K562 (cell line): ENCODE measurements at regions not wholly inside any gene's neighbourhood (a gene's known extent, or its start where the extent isn't known, plus 50 kb on each side); places are given as distances from the start of the nearest gene placed in this dataset.

Experiments
- ATAC-seq: fragments of 200-7000 bp; cut with Tn5 transposase; 3 replicates; pipeline ENCODE4 v1.9.1; 2020; ENCODE audit warnings: moderate library complexity
- BruUV-seq: library from RNA; stranded (reverse); fragments of 400-500 nt; replicated peaks from 2 replicates; lab custom pipeline; 2021; lab: Mats Ljungman, UMichigan
- CTCF ChIA-PET: fragments of 300-600 bp; formaldehyde crosslinking; extraction: SDS; loops from one replicate; lab custom pipeline; 2021; ENCODE audit warnings: low intra/inter-chr PET ratio; lab: Yijun Ruan, JAX
- POLR2A ChIA-PET: fragments of 300-600, 350-650 bp; sonication (Branson Sonifier 250); formaldehyde crosslinking; extraction: SDS; loops from one replicate; lab custom pipeline; 2021; ENCODE audit warnings: antibody characterized with exemption, inconsistent platforms; lab: Yijun Ruan, JAX
- DNase-seq, 4 experiments: peaks; one replicate each; pipeline versions ENCODE4 v3.0.0 to v3.0.0-alpha.2; 2011 to 2018; ENCODE audit warnings: low spot score in 3 of 4, mixed read lengths in 3 of 4; ENCODE audit errors: extremely low read depth in 1 of 4
- FAIRE-seq: peaks from 2 replicates; lab custom pipeline; 2011; peaks lifted over from hg19 to GRCh38; lab: Jason Lieb, UNC
- H2AFZ ChIP-seq: 2 replicates; pipeline ENCODE4 v1.6.0; 2011; ENCODE audit warnings: low read depth, low read length, control low read depth, inconsistent platforms
- H3K27ac ChIP-seq: fragments of 200-600 bp; 3 replicates; pipeline ENCODE4 v1.8.0; 2011; ENCODE audit warnings: low read depth, mild to moderate bottlenecking, control low read depth, inconsistent platforms, low read length, moderate library complexity, mixed read lengths; ENCODE audit errors: extremely low read depth
- H3K27me3 ChIP-seq, 2 experiments: fragments of 300-600 bp in 1 of 2; 2 replicates in 1 of 2; 3 replicates in 1 of 2; pipeline versions ENCODE4 v1.6.0 to v1.8.0; 2011; ENCODE audit warnings: inconsistent platforms in 2 of 2, low read length in 2 of 2, mild to moderate bottlenecking in 1 of 2, mixed read lengths in 1 of 2, moderate library complexity in 1 of 2; ENCODE audit not compliant: control insufficient read depth in 2 of 2, insufficient read depth in 2 of 2
- H3K36me3 ChIP-seq: fragments of 300-600 bp; 3 replicates; pipeline ENCODE4 v1.8.0; 2011; ENCODE audit warnings: mild to moderate bottlenecking, low read length, inconsistent platforms; ENCODE audit not compliant: control insufficient read depth, insufficient read depth
- H3K4me1 ChIP-seq, 2 experiments: fragments of 200-600 bp in 1 of 2; replicated peaks in 1 of 2; 2 replicates in 1 of 2; 3 replicates in 1 of 2; pipeline versions ENCODE4 v1.5.1 to v1.8.0; 2011; ENCODE audit warnings: inconsistent platforms in 2 of 2, low read length in 2 of 2, mild to moderate bottlenecking in 1 of 2, mixed read lengths in 1 of 2, moderate library complexity in 1 of 2; ENCODE audit not compliant: control insufficient read depth in 2 of 2, insufficient read depth in 2 of 2
- H3K4me2 ChIP-seq: 2 replicates; pipeline ENCODE4 v1.6.1; 2011; ENCODE audit warnings: low read length, control low read depth, inconsistent platforms, mixed read lengths; ENCODE audit not compliant: insufficient read depth
- H3K4me3 ChIP-seq: fragments of 200-600 bp; sonication (generic), shearing (Covaris generic); 2 replicates; pipeline ENCODE4 v1.5.1; 2016; ENCODE audit warnings: control low read depth, inconsistent platforms
- H3K79me2 ChIP-seq: fragments of 200-600 bp; 3 replicates; pipeline ENCODE4 v1.8.0; 2011; ENCODE audit warnings: low read length, inconsistent platforms; ENCODE audit not compliant: control insufficient read depth, insufficient read depth
- H3K9ac ChIP-seq, 2 experiments: 2 replicates each; pipeline versions ENCODE4 v1.6.0 to v1.6.1; 2011; ENCODE audit warnings: low read depth in 2 of 2, low read length in 2 of 2, control low read depth in 1 of 2, inconsistent platforms in 1 of 2, mild to moderate bottlenecking in 1 of 2, mixed read lengths in 1 of 2; ENCODE audit not compliant: insufficient read depth in 1 of 2
- H3K9me1 ChIP-seq: one replicate; pipeline ENCODE4 v1.6.0; 2011; ENCODE audit warnings: inconsistent platforms, mild to moderate bottlenecking, low read length, moderate library complexity; ENCODE audit not compliant: control insufficient read depth, insufficient read depth
- H3K9me3 ChIP-seq: replicated peaks from 2 replicates; pipeline ENCODE4 v1.5.1; 2011; ENCODE audit warnings: low read depth, low read length, inconsistent platforms; ENCODE audit not compliant: control insufficient read depth, insufficient read depth
- H4K20me1 ChIP-seq: replicated peaks from 2 replicates; pipeline ENCODE4 v1.6.1; 2011; ENCODE audit warnings: low read length, inconsistent platforms, mixed read lengths; ENCODE audit not compliant: control insufficient read depth, insufficient read depth
- FIP1L1 ChIP-seq: fragments of 200-400 bp; formaldehyde crosslinking; IDR thresholded peaks from 2 replicates; pipeline ENCODE4 v1.6.1; 2018; ENCODE audit warnings: mild to moderate bottlenecking, low read depth, low read length; ENCODE audit not compliant: poor library complexity, severe bottlenecking
- HDAC1 ChIP-seq, 2 experiments: fragments of 450-650 bp; IDR thresholded peaks; 2 replicates each; pipeline ENCODE4 v1.6.1; 2016 to 2017; ENCODE audit warnings: inconsistent platforms in 1 of 2, mild to moderate bottlenecking in 1 of 2, moderate library complexity in 1 of 2
- HOMEZ ChIP-seq: fragments of 250-450 bp; sonication (Bioruptor Pico); IDR thresholded peaks from 2 replicates; pipeline ENCODE4 v1.4.0; 2020; ENCODE audit warnings: mild to moderate bottlenecking, moderate library complexity
- JUNB ChIP-seq: fragments of 450-650 bp; formaldehyde crosslinking; conservative IDR thresholded peaks from 2 replicates; pipeline ENCODE4 v1.4.0; 2020; ENCODE audit warnings: mild to moderate bottlenecking
- KLF16 ChIP-seq: IDR thresholded peaks from 2 replicates; pipeline ENCODE4 v1.6.1; 2016; ENCODE audit warnings: antibody characterized with exemption
- MIER1 ChIP-seq: fragments of 450-650 bp; IDR thresholded peaks from 2 replicates; pipeline ENCODE4 v1.6.1; 2016; ENCODE audit warnings: antibody characterized with exemption, mild to moderate bottlenecking, low read depth
- RHOXF2B ChIP-seq: fragments of 250-450 bp; sonication (Bioruptor Pico); conservative IDR thresholded peaks from 2 replicates; pipeline ENCODE4 v1.5.1; 2021
- SUPT5H ChIP-seq: fragments of 450-650 bp; IDR thresholded peaks from 2 replicates; pipeline ENCODE4 v1.6.1; 2016
- ZNF175 ChIP-seq: fragments of 200-800 bp; sonication (Bioruptor generic); IDR thresholded peaks from 2 replicates; pipeline ENCODE4 v1.6.1; 2016; ENCODE audit warnings: low read depth, mild to moderate bottlenecking, missing genetic modification characterization, missing compliant biosample characterization
- ZNF239 ChIP-seq: fragments of 250-450 bp; sonication (Bioruptor Pico); IDR thresholded peaks from 2 replicates; pipeline ENCODE4 v1.4.0; 2020; ENCODE audit warnings: mild to moderate bottlenecking
- ZNF445 ChIP-seq: fragments of 250-450 bp; sonication (Bioruptor Pico); IDR thresholded peaks from 2 replicates; pipeline ENCODE4 v1.4.0; 2020; ENCODE audit warnings: low read depth, mild to moderate bottlenecking, moderate library complexity
- ZNF780A ChIP-seq: fragments of 250-450 bp; sonication (Bioruptor Pico); IDR thresholded peaks from 2 replicates; pipeline ENCODE4 v1.5.0; 2021; ENCODE audit warnings: mild to moderate bottlenecking
- whole genome bisulfite sequencing: fragments of 100-300 bp; shearing (Covaris generic); methylation state at CpG from one replicate; pipeline ENCODE4 v1.1.6; 2016; ENCODE audit warnings: low coverage, mixed read lengths; ENCODE audit not compliant: insufficient coverage; ENCODE audit errors: missing lambda C conversion rate; 5-methylcytosine and 5-hydroxymethylcytosine counted together
- in situ Hi-C: fragments of 300-500 bp; cut with MboI; formaldehyde crosslinking; loops from 4 replicates; pipeline ENCODE4 v1.15.0; 2018; ENCODE audit warnings: inconsistent platforms, mixed read lengths
- intact Hi-C: fragments of 100-400 bp; cut with micrococcal nuclease; formaldehyde crosslinking; loops from 2 replicates; pipeline ENCODE4 v1.14.2; 2022
- TF ChIP-seq, protein P1 (sequence below): IDR thresholded peaks from 2 replicates; pipeline ENCODE4 v1.6.1; 2012; ENCODE audit warnings: low read depth, low read length, improper control_type of control experiment, borderline replicate concordance

- no peaks in the 10 kb centered on the region for H3K9me1 ChIP-seq
- H3K4me1 ChIP-seq: no peaks in the 10 kb centered on the region
- in situ Hi-C loops (no loop called here), intact Hi-C loops (no loop called here)
- no peak for TF ChIP-seq ZNF175
- no peak for TF ChIP-seq SUPT5H
- TF ChIP-seq FIP1L1: no peak
- TF ChIP-seq ZNF780A (CRISPR knock-in tag): no peak
- no peak for TF ChIP-seq ZNF445
- no peak for TF ChIP-seq ZNF239 (CRISPR knock-in tag)
- TF ChIP-seq MIER1: no peak
- TF ChIP-seq KLF16: no peak
- TF ChIP-seq JUNB (CRISPR knock-in tag): no peak
- no peak overlapping the region for H2AFZ ChIP-seq
- H3K27ac ChIP-seq: no peak overlapping the region
- no peaks in the 10 kb centered on the region for H3K79me2 ChIP-seq
- no TSS peak for BruUV-seq
- ATAC-seq (no peak), FAIRE-seq (no peak), DNase-seq (no peak)
- no peaks in the 10 kb centered on the region for H3K9me3 ChIP-seq
- no peaks in the 10 kb centered on the region for H3K27me3 ChIP-seq
- ChIA-PET CTCF (no interaction called here), POLR2A (no interaction called here)
- no peak overlapping the region for H3K4me2 ChIP-seq
- H4K20me1 ChIP-seq: no peaks in the 10 kb centered on the region
- H3K4me3 ChIP-seq: no peak overlapping the region
- no peak overlapping the region for H3K9ac ChIP-seq
- H3K36me3 ChIP-seq: no peaks in the 10 kb centered on the region
Measured at GRCh38 chr10:105643660-105644059, 1002.6 kb downstream of the SORCS3 start.

DNA sequence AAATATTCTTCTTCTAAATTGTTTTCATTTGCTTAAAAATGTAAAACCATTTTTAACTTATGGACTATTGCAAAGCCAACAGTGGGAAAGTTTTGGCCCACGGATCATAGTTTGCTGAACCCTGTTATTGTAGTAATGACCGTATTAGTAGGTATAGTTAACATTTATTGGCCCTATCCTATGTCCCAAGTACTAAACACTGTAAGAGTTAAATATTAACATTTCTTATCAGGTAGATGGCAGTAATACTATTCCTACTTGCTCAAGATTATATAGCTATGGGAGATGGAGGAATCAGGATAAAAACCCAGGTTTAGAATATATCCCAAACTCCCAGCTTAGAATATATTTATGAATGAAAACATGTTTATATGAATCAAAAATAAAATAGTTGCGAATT lies 993.2 kb downstream of the SORCS3 start:
- no peak overlapping the region for H3K4me2 ChIP-seq
- no peak for FAIRE-seq
- BruUV-seq: no TSS peak
- TF ChIP-seq RHOXF2B (CRISPR knock-in tag) (no peak), HDAC1 (IDR thresholded peaks at IDR 0.05) (no peak), HOMEZ (CRISPR knock-in tag) (no peak)
- TF ChIP-seq, protein P1, sequence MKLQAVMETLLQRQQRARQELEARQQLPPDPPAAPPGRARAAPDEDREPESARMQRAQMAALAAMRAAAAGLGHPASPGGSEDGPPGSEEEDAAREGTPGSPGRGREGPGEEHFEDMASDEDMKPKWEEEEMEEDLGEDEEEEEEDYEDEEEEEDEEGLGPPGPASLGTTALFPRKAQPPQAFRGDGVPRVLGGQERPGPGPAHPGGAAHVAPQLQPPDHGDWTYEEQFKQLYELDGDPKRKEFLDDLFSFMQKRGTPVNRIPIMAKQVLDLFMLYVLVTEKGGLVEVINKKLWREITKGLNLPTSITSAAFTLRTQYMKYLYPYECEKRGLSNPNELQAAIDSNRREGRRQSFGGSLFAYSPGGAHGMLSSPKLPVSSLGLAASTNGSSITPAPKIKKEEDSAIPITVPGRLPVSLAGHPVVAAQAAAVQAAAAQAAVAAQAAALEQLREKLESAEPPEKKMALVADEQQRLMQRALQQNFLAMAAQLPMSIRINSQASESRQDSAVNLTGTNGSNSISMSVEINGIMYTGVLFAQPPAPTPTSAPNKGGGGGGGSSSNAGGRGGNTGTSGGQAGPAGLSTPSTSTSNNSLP: no peak
- TF ChIP-seq, all 486 proteins: peak for 0
- H3K9me3 ChIP-seq: no peaks in the 10 kb centered on the region
- CTCF ChIA-PET: no interaction called here
- H3K4me1 ChIP-seq: no peaks in the 10 kb centered on the region
- in situ Hi-C loops (no loop called here), intact Hi-C loops (no loop called here)
- H3K27me3 ChIP-seq: no peaks in the 10 kb centered on the region
- no peaks in the 10 kb centered on the region for H3K79me2 ChIP-seq
- H3K36me3 ChIP-seq: no peaks in the 10 kb centered on the region
- WGBS: 3% methylated on average over 3 of the region's 3 CpGs
- DNase-seq (no peak), ATAC-seq (no peak)
- no peak overlapping the region for H2AFZ ChIP-seq
- H3K9me1 ChIP-seq: no peaks in the 10 kb centered on the region
- no peak overlapping the region for H3K9ac ChIP-seq
- POLR2A ChIA-PET: no interaction called here
- H3K4me3 ChIP-seq: no peak overlapping the region
- H3K27ac ChIP-seq: no peak overlapping the region
- H4K20me1 ChIP-seq: no peaks in the 10 kb centered on the region
